ENCODE measurements at regions not wholly inside any gene's neighbourhood (a gene's known extent, or its start where the extent isn't known, plus 50 kb on each side); places are given as distances from the start of the nearest gene placed in this dataset.

GRCh38 chr9:21684231-21684630 lies 118.2 kb upstream of the MTAP start:
- DNase-seq (ENCODE audit: insufficient read length, low spot score) (no peak), FAIRE-seq (no peak)
- TF ChIP-seq, protein P1, sequence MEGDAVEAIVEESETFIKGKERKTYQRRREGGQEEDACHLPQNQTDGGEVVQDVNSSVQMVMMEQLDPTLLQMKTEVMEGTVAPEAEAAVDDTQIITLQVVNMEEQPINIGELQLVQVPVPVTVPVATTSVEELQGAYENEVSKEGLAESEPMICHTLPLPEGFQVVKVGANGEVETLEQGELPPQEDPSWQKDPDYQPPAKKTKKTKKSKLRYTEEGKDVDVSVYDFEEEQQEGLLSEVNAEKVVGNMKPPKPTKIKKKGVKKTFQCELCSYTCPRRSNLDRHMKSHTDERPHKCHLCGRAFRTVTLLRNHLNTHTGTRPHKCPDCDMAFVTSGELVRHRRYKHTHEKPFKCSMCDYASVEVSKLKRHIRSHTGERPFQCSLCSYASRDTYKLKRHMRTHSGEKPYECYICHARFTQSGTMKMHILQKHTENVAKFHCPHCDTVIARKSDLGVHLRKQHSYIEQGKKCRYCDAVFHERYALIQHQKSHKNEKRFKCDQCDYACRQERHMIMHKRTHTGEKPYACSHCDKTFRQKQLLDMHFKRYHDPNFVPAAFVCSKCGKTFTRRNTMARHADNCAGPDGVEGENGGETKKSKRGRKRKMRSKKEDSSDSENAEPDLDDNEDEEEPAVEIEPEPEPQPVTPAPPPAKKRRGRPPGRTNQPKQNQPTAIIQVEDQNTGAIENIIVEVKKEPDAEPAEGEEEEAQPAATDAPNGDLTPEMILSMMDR (IDR thresholded peaks at IDR 0.05; ENCODE audit: insufficient read depth, missing control alignments), result no peak

- no peak for FAIRE-seq
- TF ChIP-seq, protein P1 (IDR thresholded peaks at IDR 0.05; ENCODE audit: insufficient read depth, missing control alignments), result no peak
- DNase-seq (ENCODE audit: insufficient read length, low spot score), result no peak
These were observed 117.5 kb upstream of the MTAP start for GRCh38 chr9:21684831-21685362.

DNA sequence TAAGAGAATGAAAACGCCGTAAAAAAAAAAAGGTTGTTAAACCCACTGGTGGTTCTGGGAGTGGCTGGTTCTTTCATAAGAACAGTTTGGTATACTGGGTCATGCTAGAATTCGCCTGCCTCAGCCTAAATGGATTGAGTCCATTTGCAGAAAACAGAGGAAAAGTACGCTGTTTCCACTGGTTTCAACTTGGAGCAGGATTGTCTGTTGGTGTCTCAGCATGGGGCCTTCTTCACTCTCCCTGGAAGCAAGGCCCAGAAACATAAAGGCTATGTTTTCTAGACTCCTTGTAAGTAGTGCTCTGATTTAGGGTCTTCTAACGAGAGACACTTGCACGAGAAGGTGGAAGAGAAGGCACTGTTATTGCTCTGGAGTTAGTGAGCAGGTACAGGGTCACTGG lies 116.9 kb upstream of the MTAP start:
- TF ChIP-seq, protein P1 (IDR thresholded peaks at IDR 0.05; ENCODE audit: insufficient read depth, missing control alignments), result no peak
- DNase-seq (ENCODE audit: insufficient read length, low spot score) (no peak), FAIRE-seq (no peak)

- DNase-seq (ENCODE audit: insufficient read length, low spot score) (no peak), FAIRE-seq (no peak)
- TF ChIP-seq, protein P1 (IDR thresholded peaks at IDR 0.05; ENCODE audit: insufficient read depth, missing control alignments), result no peak
These were observed 115.7 kb upstream of the MTAP start for GRCh38 chr9:21686738-21687137.

- no peak for FAIRE-seq
- no peak for DNase-seq (ENCODE audit: insufficient read length, low spot score)
- TF ChIP-seq, protein P1 (IDR thresholded peaks at IDR 0.05; ENCODE audit: insufficient read depth, missing control alignments), result no peak
These were observed 115.1 kb upstream of the MTAP start for GRCh38 chr9:21687351-21687750.

DNA sequence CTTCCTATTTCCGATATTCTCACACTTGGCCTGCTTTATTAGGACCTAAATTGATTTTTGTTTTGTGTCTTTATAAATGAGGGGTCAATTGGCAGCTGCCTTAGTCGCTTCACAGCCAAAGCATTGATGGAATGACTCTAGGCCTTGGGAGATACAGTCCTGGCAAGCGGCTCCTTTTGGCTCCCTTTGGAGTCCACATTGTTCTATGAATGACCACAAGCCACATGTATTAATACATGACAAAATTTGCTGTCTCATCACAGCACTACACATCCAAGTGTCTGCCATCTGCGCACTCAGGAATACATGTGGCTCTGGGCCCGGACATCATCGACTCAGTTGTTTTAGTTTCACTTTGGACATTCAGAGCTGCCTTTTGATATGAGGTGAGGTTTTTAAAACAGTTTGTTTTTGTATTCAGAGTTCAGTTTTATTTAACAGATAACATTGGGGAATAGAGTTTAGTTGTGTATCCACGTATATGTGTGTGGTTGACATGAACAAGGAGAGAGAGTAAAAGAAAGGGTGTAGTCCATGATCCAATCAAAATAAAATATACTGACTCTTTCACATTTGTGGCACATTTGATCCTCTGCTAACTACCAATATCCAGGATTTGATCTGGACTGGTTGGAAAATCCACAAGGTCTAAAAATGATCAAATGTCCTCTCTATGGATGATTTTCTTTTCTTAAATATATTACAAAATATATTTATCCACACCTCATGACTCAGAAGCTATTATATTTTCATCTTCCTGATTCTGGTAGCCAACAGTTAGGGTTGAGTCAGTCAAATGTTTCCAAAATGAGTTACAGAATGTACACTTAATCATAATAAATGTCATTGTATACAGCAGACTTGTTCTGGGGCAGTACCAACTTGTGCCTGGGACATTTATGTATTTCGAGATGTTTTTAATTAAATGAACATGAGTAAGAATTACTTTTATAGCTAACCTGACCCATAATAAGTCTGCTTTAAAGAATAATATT lies 114.0 kb upstream of the MTAP start:
- DNase-seq (ENCODE audit: insufficient read length, low spot score), result no peak
- no peak for FAIRE-seq
- TF ChIP-seq, protein P1 (IDR thresholded peaks at IDR 0.05; ENCODE audit: insufficient read depth, missing control alignments), result no peak

- no peak for FAIRE-seq
- DNase-seq (ENCODE audit: insufficient read length, low spot score), result no peak
- TF ChIP-seq, protein P1 (IDR thresholded peaks at IDR 0.05; ENCODE audit: insufficient read depth, missing control alignments), result no peak
These were observed 112.6 kb upstream of the MTAP start for GRCh38 chr9:21689854-21690253.

All from D721Med (cell line).